Muscle of leg (tissue), 3 donors: ENCODE measurements at regions not wholly inside any gene's neighbourhood (a gene's known extent, or its start where the extent isn't known, plus 50 kb on each side); places are given as distances from the start of the nearest gene placed in this dataset.

Experiments
- DNase-seq: peaks from one replicate; pipeline ENCODE4 v3.0.0; 2013
- H3K27ac ChIP-seq: one replicate; pipeline ENCODE4 v1.5.1; 2013; ENCODE audit warnings: mild to moderate bottlenecking, low read length, control low read depth
- H3K27me3 ChIP-seq: one replicate; pipeline ENCODE4 v1.6.1; 2013; ENCODE audit warnings: low read length; ENCODE audit not compliant: control insufficient read depth, insufficient read depth
- H3K36me3 ChIP-seq: one replicate; pipeline ENCODE4 v1.6.1; 2013; ENCODE audit warnings: low read length; ENCODE audit not compliant: control insufficient read depth, insufficient read depth
- H3K4me1 ChIP-seq: one replicate; pipeline ENCODE4 v1.6.1; 2013; ENCODE audit warnings: low read length; ENCODE audit not compliant: control insufficient read depth, insufficient read depth
- H3K4me3 ChIP-seq: one replicate; pipeline ENCODE4 v1.5.1; 2013; ENCODE audit warnings: low read length, control low read depth
- H3K9me3 ChIP-seq: replicated peaks from 2 replicates; pipeline ENCODE4 v1.6.1; 2013; ENCODE audit warnings: low read depth, low read length; ENCODE audit not compliant: control insufficient read depth
- WGBS: methylation state at CpG from one replicate; pipeline ENCODE4 v1.1.5; 2013; ENCODE audit warnings: missing lambda C conversion rate; ENCODE audit not compliant: insufficient coverage; 5-methylcytosine and 5-hydroxymethylcytosine counted together

DNA sequence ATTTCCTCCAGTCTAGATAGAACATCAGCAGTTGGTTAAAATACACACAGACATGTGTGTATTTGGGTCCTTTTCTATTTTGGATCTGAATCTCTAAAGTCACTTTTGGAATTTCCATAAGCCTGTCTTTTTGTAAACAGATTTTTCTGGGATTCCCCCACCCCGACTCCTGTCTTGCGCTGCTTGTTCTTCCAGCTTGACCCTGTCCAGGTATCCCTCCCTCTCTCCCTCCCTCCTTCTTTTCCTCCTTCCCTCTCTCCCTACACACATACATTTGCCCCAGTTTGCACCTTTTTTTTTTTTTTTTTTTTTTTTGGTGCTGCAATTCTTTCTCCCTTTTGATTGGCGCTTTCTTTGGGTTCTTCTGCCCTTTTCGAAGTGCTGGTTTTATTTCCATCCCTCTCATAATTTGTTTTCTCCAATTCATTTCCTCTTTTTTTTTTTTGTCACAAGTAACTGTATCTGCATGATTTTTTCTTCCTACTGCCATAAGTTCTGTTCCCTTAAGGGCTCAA lies 114.8 kb upstream of the SERTAD2 start:
- peak overlapping the region; percentile 97 for H3K27ac ChIP-seq
- peak overlapping the region; percentile 75 for H3K4me3 ChIP-seq
- peaks cover 5% of the 10 kb centered on the region for H3K27me3 ChIP-seq
- DNase-seq: no peak
- no peaks in the 10 kb centered on the region for H3K9me3 ChIP-seq
- H3K36me3 ChIP-seq: no peaks in the 10 kb centered on the region
- H3K4me1 ChIP-seq: peaks cover 19% of the 10 kb centered on the region
- WGBS: 4% methylated on average over 2 of the region's 4 CpGs

DNA sequence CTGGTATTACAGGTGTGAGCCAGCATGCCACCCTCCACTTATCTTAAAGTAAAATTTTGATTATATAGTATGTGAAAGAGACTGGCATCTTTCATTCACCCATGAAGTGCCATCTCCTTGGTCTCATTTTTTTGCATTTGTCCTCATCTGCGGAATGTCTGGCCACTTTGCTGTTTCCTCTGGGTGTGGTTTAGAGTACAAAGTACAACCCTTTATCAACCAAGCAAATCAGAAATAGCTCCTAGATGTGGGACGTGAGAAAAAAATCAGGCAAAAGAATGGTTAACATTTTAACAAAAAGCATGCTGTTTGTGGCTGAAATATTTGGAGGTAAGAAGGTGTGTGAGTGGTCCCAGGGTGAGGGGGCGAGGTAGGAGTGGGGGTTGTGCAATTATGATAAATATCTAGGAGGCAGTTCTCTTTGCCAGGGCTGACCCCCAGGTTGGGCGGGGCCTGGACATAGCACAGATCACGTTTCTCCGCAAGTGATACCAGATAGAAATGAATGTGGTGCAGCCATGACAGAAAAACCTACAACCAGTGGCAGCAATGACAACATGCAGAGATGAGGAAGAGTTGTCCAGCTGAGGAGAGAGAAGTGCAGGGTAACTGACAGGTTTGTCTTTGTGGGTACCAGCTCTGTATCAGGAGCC lies 115.8 kb upstream of the SERTAD2 start:
- no peak overlapping the region for H3K27ac ChIP-seq
- H3K4me3 ChIP-seq: no peak overlapping the region
- H3K36me3 ChIP-seq: no peaks in the 10 kb centered on the region
- DNase-seq: no peak
- peaks cover 5% of the 10 kb centered on the region for H3K27me3 ChIP-seq
- WGBS: 65% methylated on average over 3 of the region's 6 CpGs
- H3K9me3 ChIP-seq: no peaks in the 10 kb centered on the region
- H3K4me1 ChIP-seq: peaks cover 19% of the 10 kb centered on the region

DNA sequence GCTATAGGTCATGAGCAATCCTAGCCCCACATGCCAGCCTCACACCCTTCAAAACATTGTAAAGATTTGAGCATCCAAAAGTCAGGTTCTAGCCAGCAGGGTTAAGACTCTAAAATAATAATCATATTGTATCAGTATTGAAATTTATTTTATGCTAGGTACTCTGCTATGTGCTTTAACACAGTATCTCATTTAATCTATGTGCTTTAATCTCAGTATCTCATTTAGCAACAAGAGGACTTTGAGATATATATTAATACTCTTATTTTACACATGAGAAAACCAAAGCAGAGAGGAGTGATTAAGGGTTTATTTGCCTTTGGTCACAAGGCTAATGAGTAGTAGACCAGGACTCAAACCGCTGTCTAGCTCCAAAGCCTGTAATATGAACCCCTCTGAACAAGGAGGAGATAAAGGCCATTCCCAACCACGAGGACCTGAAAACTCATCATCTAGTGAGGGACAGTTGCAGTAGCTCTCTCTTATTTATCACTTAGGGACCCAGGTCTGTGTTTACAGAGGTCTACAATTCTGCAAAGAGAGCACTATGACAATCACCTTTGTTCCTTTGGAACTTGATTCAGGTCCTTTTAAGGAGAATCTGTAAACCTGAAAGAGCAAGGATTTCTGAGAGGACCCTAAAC lies 116.5 kb upstream of the SERTAD2 start:
- no peak overlapping the region for H3K4me3 ChIP-seq
- H3K27me3 ChIP-seq: peaks cover 5% of the 10 kb centered on the region
- no peak overlapping the region for H3K27ac ChIP-seq
- no peaks in the 10 kb centered on the region for H3K36me3 ChIP-seq
- WGBS: 54% methylated on average over 2 of the region's 2 CpGs
- H3K9me3 ChIP-seq: no peaks in the 10 kb centered on the region
- peaks cover 19% of the 10 kb centered on the region for H3K4me1 ChIP-seq
- DNase-seq: no peak

- peaks cover 5% of the 10 kb centered on the region for H3K27me3 ChIP-seq
- no peak overlapping the region for H3K27ac ChIP-seq
- DNase-seq: peak; percentile 63
Observed at GRCh38 chr2:64770781-64771334, 117.1 kb upstream of the SERTAD2 start.

GRCh38 chr2:64771737-64772136 lies 118.0 kb upstream of the SERTAD2 start:
- no peak overlapping the region for H3K27ac ChIP-seq
- no peaks in the 10 kb centered on the region for H3K36me3 ChIP-seq
- DNase-seq: no peak
- WGBS: no CpG with 5 or more reads among the region's 1 CpG
- H3K27me3 ChIP-seq: peaks cover 5% of the 10 kb centered on the region
- no peak overlapping the region for H3K4me3 ChIP-seq
- peaks cover 19% of the 10 kb centered on the region for H3K4me1 ChIP-seq
- H3K9me3 ChIP-seq: peaks cover 4% of the 10 kb centered on the region

More at GRCh38 chr2:64770781-64771334, 117.1 kb upstream of the SERTAD2 start:
- H3K4me3 ChIP-seq: no peak overlapping the region
- no peaks in the 10 kb centered on the region for H3K36me3 ChIP-seq
- peaks cover 4% of the 10 kb centered on the region for H3K9me3 ChIP-seq
- WGBS: 35% methylated on average over 5 of the region's 5 CpGs
- H3K4me1 ChIP-seq: peaks cover 19% of the 10 kb centered on the region

GRCh38 chr2:64773461-64774118 lies 119.9 kb upstream of the SERTAD2 start:
- Histone ChIP-seq H3K27ac (no peak overlapping the region), H3K27me3 (peaks cover 5% of the 10 kb centered on the region), H3K4me1 (peaks cover 16% of the 10 kb centered on the region), H3K4me3 (no peak overlapping the region), H3K9me3 (peaks cover 4% of the 10 kb centered on the region), H3K36me3 (no peaks in the 10 kb centered on the region)
- DNase-seq: no peak
- WGBS: 81% methylated on average over 12 of the region's 12 CpGs

GRCh38 chr2:64777841-64778240 lies 124.1 kb upstream of the SERTAD2 start:
- H3K4me3 ChIP-seq: no peak overlapping the region
- DNase-seq: no peak
- WGBS: no CpG with 5 or more reads among the region's 3 CpGs

DNA sequence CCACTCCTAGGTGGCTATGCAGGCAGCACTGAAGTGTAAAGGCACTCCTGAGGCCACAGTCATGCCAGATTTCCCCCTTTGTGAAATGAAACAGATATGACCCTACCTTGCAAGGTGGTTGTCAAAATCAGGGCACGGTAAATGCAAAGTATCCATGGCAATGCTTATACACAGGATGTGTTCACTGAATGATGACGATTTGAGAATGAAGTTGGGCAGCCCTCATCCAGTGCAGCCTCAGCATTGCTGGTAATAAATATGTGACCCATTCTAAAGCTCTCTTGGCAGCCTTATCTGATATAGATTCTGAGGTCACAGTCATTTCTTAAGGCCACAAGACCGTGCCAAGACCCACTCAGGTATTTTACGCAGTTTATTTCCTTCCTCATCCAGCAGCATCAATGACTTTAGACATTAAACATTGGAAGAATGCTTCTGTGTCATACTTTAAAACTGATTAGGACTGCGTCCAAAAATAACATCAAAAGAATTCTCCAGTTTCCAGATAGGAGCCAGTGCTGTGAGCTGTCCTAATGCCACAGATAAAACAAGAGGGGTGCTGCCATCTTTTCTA lies 125.5 kb upstream of the SERTAD2 start:
- Histone ChIP-seq H3K4me1 (no peaks in the 10 kb centered on the region), H3K27ac (no peak overlapping the region), H3K27me3 (no peaks in the 10 kb centered on the region), H3K9me3 (peaks cover 4% of the 10 kb centered on the region), H3K36me3 (no peaks in the 10 kb centered on the region), H3K4me3 (no peak overlapping the region)
- DNase-seq: no peak
- 48% methylated on average over 3 of the region's 5 CpGs for WGBS

More at GRCh38 chr2:64777841-64778240, 124.1 kb upstream of the SERTAD2 start:
- no peaks in the 10 kb centered on the region for H3K36me3 ChIP-seq
- H3K4me1 ChIP-seq: no peaks in the 10 kb centered on the region
- no peaks in the 10 kb centered on the region for H3K27me3 ChIP-seq
- no peak overlapping the region for H3K27ac ChIP-seq
- peaks cover 4% of the 10 kb centered on the region for H3K9me3 ChIP-seq

GRCh38 chr2:64780041-64780440 lies 126.3 kb upstream of the SERTAD2 start:
- Histone ChIP-seq H3K9me3 (peaks cover 4% of the 10 kb centered on the region), H3K36me3 (no peaks in the 10 kb centered on the region), H3K27me3 (no peaks in the 10 kb centered on the region), H3K4me1 (no peaks in the 10 kb centered on the region), H3K4me3 (no peak overlapping the region), H3K27ac (no peak overlapping the region)
- 93% methylated on average over 3 of the region's 6 CpGs for WGBS
- DNase-seq: no peak
